ENCODE measurements at regions not wholly inside any gene's neighbourhood (a gene's known extent, or its start where the extent isn't known, plus 50 kb on each side); places are given as distances from the start of the nearest gene placed in this dataset.
"Not testable (repeated sequence)": the region's sequence is repeated elsewhere in the genome, so short reads cannot be mapped to it uniquely, and the experiment has no call there.

DNA sequence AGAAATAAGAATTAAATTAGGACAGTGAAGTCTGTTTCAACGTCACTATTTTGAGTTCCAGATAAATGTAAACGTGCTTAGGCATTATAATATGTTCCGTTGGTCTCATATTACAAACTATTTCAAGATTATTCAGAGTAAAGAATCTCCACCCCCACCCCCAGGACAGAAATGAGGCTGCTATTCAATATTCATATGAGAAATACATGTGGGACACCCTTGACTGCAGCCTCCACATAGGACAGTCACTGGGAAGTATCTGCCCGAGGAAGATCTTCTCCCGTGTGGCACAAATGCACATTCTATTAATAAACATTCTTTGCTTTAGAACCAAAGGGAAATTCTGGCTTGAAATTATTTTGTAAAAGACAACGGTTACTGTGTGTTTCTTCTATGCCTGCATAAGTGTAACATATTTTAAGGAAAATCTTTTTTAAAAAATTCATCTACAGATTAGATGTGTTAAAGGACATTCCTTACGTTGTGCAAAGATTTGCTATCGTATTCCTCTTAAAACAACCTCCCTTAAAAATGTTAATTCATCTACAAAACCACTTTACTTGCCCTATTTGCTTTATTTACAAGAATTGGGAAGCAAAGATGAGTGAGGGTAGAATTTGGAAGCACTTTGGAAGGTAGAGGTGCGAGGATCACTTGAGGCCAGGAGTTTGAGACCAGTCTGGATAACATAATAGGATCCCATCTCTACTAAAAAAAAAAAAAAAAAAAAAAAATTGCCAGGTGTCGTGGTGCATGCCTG is 148.3 kb upstream of the SOX14 start:
- DNase-seq: no peak

DNA sequence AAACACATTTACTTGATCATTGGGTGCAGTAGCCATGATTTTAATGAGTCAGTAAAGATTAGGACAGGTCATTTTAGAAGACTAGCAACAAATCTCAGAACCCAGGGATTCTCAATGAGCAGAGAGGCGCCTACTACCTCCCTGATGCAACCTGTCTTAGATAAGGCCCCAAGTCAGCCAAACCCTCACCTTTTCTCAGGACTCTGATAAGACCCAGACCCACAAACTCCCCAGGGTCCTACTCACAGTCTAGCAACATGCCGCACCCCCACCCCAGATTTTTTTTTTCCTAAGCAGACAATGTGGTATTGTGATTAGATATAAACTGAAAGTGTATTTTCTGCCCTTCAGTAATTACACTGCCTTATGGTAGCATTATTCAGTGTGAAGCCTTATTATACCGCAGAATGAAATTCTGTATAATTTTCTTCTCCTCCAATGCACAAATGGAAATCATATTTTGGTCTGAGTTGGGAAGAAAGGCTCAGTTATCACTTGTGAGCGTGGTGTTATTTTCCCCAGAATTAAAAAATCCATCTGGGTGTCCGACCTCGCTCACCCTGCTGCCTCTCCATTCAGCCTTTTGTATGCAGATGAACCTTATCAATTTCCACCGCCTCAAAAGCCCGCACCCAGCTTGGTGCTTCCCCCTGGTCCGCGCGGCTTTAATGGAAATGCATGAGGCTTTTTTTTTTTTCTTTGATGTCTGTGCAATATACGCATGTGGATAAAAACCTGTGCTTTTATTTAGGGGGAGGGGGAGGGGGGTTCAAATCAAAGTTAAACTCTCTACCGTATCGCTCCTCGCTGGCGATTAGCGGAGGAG is 122.0 kb upstream of the SOX14 start:
- DNase-seq: no peak

DNA sequence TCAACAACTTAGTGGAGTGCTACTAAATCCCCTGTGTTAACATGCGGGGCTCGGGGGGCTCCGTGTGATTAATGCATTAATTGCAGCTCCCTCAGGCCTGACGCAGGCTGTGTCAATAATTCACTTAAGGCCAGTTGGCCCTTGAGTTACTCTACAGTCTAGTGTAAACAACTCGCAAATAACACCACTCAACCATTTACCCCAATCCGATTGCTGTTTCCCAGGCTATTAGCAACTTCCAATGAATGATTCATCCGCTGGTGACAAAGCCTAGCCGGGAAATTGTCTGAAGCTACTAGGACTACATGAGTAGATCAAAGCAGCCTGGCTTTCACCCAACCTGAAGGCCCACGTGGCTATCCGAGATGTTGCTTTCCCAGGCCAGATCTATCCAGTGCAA is 121.3 kb upstream of the SOX14 start:
- DNase-seq: peak; percentile 26

DNA sequence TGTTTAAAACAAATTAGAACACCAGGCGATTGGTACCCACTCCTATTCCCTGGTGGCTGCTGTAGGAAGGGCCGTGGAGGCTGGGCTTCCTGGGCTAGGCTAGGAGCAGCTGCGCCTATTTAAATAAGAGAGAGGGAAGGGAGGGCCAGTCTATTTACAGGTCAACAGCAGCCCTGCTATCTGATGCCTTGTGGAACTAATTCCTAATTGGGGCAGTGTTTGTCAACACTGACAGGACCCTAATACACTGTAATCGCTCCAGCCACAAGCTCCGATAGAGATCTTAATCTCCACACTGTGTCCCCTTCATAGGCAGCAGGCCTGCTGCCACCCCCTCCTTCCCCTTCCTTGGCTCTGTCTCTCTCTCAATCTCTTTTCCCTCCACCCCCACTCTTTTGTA is 116.9 kb upstream of the SOX14 start:
- no peak for DNase-seq

DNA sequence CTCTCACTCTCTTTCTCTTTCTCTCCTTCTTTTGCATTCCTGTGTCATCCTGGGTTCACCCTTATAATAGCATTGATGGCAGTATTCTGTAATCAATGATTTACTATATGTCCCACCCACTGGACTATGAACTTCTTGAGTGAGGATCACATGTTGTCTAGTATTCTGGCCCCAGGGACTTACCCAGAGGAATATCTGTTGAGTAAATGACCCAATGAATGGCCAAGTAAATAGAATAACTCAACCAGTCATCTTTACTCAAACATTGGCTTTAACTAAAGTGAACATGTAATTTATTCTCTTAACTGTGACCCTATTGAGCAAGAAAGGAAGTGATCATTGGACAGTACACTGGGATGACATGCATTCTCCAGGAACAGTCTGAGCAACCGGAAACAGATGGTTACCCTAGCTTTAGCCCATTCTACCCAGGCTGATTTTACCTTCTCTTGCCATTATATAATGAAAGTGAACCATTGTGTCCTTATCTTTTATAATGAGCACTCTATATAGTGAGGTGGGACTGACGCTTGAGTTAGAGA is 94.5 kb upstream of the SOX14 start:
- no peak for DNase-seq

DNA sequence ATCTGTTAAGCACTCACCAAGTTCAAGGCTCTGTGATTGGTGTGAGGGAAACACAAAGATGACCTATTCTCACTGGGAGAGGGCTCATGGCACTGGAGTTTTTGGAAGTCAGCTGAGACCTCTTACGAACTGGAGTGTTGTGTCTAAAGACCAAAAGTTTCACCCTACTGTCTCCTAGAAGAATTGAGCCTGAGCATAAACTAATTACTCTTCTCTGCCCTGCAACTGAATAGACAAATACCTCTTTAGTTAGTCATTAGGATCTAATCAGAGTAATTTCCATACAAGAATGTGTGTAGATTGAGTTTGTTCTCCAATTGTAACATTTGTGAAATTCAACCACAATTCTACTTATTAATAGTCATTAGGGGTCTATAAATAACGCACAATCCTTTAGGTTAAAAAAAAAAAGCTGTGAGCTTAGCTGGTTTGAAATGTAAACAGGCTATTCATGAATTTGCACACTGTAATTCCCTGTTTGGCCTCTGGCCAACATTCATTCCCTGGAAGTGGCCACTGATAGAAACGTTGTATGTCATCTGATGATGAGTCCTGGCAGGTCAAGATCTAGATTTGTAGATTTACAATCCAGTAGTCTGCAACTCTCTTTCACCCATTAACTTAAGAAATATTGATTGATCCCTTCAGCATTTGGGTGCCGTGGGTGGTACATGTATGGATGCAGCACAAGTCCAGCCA is 76.8 kb upstream of the SOX14 start:
- DNase-seq: no peak

DNA sequence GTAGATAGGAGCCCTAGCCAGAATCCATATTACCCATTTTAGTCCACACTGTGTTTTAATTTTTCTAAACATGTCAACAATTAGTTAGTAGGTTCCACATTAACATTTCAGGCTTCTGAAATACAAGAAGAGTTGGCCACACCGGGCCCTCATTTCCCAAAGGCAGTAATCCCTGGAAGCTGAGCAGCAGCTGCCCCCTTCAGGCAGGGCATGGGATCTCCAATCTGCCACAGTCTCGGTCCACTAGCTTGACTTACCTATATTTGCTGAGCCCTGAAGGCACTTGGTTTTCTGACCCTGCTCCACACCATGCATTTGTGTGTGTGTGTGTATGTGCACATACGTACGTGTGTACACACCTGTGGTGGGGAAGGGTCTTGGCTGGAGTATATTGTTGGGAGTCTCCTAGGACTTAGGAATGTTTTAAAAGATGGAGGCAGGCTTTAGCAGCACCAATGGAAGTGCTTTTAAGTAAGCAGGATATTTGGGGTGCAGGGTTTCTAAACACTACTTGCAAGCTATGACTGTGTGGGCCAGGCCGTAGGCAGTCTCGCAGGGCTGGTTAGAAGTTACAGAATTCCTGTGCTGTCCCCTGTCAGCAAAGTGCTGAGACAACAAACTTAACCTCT is 71.2 kb upstream of the SOX14 start:
- peak; percentile 1 for DNase-seq

DNA sequence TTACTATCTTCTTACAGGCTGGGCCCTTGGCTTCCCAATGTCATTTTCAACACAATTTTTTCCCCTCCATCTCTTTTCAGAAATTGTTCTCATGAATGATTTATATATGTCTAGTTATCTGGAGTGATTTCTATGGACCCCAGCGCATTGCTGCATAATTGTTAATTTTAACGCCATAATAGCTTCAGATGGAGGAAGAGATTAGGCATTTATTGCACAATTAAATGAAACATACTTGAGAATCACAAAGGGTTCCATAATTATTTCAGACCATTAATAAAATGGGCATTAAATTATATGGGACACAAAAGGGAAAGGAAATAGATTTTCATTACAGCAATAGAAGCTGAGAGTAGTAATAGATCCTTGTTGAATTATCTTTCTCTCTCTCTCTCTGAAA is 70.3 kb upstream of the SOX14 start:
- no peak for DNase-seq

DNA sequence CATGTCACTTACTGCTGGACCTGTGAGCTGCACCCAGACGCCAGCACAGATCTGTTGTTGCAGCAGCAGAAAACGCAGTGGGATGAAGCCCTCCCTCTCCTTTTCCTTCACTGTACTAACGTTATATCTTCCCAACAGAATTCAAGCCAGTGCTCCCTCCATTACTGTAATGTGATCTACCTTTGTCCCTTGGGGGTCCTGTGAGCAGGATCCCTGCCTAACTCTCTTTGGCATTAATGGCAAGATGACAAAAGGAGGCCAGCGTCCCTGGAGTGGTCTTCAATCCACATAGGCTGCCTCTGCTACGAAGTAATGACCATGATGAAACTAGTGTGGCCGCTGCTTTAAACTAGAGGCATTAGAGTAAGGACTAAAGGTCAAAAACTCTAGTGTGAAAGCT is 69.3 kb upstream of the SOX14 start:
- no peak for DNase-seq

DNA sequence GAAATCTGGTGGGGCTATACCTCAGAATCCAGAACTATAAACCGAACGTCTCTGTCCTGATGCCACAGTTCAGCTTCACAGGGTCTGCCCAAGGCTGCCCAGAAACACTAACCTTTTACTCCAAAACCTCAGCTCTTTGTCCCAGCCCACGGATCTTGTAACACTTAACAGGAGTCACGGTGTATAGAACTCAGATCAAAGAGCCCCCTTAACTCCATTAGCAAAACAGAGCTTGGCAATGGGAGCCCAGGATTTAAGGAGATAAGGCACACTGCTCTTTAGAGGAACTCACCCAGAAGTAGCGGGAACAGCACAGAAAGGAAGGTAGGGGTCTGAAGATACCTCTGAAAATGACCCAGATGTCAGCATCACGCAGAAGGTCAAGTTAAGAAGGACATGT is 68.8 kb upstream of the SOX14 start:
- no peak for DNase-seq

DNA sequence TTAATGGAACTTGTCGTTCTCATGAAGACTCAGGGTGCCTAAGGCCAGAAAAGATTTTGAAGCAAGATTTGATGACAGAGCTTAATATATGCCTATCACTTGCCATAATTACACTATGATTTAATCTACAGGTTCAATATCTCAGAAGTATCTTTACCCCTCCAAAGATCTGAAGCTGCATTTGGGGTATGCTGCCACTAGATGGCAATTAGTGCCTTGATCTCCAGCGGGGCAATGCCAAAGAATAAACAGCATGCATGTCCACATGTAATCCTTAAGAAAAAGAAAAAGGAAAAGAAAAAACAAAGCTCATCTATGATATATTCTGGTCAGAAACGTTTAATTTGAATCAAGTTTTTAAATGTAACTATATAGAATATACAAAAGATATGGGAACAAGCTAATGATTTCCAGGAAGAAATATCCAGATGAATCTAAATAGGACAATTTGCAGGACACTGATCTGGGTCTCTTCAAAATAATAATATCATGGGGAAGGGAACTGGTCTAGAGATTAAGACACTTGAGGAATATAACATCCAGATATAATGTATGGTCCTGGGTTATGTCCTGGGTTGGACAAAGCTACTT is 55.0 kb upstream of the SOX14 start:
- DNase-seq: no peak

DNA sequence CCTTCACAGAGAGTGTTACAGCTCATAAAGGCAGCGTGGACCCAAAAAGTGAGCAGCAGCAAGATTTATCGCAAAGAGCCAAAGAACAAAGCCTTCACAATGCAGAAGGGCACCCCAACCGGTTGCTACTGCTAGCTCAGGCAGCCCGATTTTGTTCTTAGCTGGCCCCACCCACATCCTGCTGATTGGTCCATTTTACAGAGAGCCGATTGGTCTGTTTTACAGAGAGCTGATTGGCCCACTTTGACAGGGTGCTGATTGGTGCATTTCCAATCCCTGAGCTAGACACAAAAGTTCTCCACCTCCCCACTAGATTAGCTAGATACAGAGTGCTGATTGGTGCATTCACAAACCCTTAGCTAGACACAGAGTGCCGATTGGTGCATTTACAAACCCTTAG is 50.1 kb upstream of the SOX14 start:
- DNase-seq: not testable (repeated sequence)

Data from renal pelvis (tissue), 1 donor.